ENCODE measurements at regions not wholly inside any gene's neighbourhood (a gene's known extent, or its start where the extent isn't known, plus 50 kb on each side); places are given as distances from the start of the nearest gene placed in this dataset.
"Not testable (repeated sequence)": the region's sequence is repeated elsewhere in the genome, so short reads cannot be mapped to it uniquely, and the experiment has no call there.

- Histone ChIP-seq H3K27me3 (ENCODE audit: control insufficient read depth, insufficient read depth, low read length) (no peaks in the 10 kb centered on the region), H3K9me3 (ENCODE audit: control insufficient read depth, insufficient read depth, low read depth, low read length) (no peaks in the 10 kb centered on the region), H3K4me1 (ENCODE audit: control insufficient read depth, insufficient read depth, low read length) (no peaks in the 10 kb centered on the region), H3K36me3 (ENCODE audit: control insufficient read depth, insufficient read depth, low read length) (no peaks in the 10 kb centered on the region), H3K9ac (ENCODE audit: low read length) (no peak overlapping the region), H3K4me3 (ENCODE audit: low read depth, low read length) (no peak overlapping the region), H3K27ac (ENCODE audit: low read depth, low read length) (no peak overlapping the region)
Observed at GRCh38 chr21:24577301-24577700, 1030.0 kb downstream of the MRPL39 start.

- no peaks in the 10 kb centered on the region for H3K4me1 ChIP-seq (ENCODE audit: control insufficient read depth, insufficient read depth, low read length)
- no peak overlapping the region for H3K27ac ChIP-seq (ENCODE audit: low read depth, low read length)
- no peak overlapping the region for H3K4me3 ChIP-seq (ENCODE audit: low read depth, low read length)
- no peaks in the 10 kb centered on the region; the same call in 1 of the 2 replicates for H3K9me3 ChIP-seq (ENCODE audit: control insufficient read depth, insufficient read depth, low read depth, low read length)
- H3K27me3 ChIP-seq (ENCODE audit: control insufficient read depth, insufficient read depth, low read length), result no peaks in the 10 kb centered on the region
- no peak overlapping the region for H3K9ac ChIP-seq (ENCODE audit: low read length)
- H3K36me3 ChIP-seq (ENCODE audit: control insufficient read depth, insufficient read depth, low read length), result no peaks in the 10 kb centered on the region
Observed at GRCh38 chr21:24561291-24561690, 1046.0 kb downstream of the MRPL39 start.

GRCh38 chr21:24552491-24552890 is 1054.8 kb downstream of the MRPL39 start:
- H3K27me3 ChIP-seq (ENCODE audit: control insufficient read depth, insufficient read depth, low read length), result no peaks in the 10 kb centered on the region
- H3K36me3 ChIP-seq (ENCODE audit: control insufficient read depth, insufficient read depth, low read length), result no peaks in the 10 kb centered on the region
- H3K4me1 ChIP-seq (ENCODE audit: control insufficient read depth, insufficient read depth, low read length), result no peaks in the 10 kb centered on the region
- H3K27ac ChIP-seq (ENCODE audit: low read depth, low read length), result no peak overlapping the region
- peaks cover 6% of the 10 kb centered on the region; the same call in 1 of the 2 replicates for H3K9me3 ChIP-seq (ENCODE audit: control insufficient read depth, insufficient read depth, low read depth, low read length)
- no peak overlapping the region for H3K4me3 ChIP-seq (ENCODE audit: low read depth, low read length)
- no peak overlapping the region for H3K9ac ChIP-seq (ENCODE audit: low read length)

GRCh38 chr21:24545807-24546361 is 1061.4 kb downstream of the MRPL39 start:
- Histone ChIP-seq H3K4me3 (ENCODE audit: low read depth, low read length) (no peak overlapping the region), H3K36me3 (ENCODE audit: control insufficient read depth, insufficient read depth, low read length) (no peaks in the 10 kb centered on the region), H3K4me1 (ENCODE audit: control insufficient read depth, insufficient read depth, low read length) (no peaks in the 10 kb centered on the region), H3K27me3 (ENCODE audit: control insufficient read depth, insufficient read depth, low read length) (no peaks in the 10 kb centered on the region), H3K9me3 (ENCODE audit: control insufficient read depth, insufficient read depth, low read depth, low read length) (no peaks in the 10 kb centered on the region; the same call in 1 of the 2 replicates), H3K9ac (ENCODE audit: low read length) (no peak overlapping the region), H3K27ac (ENCODE audit: low read depth, low read length) (no peak overlapping the region)

GRCh38 chr21:24514081-24514733 is 1093.1 kb downstream of the MRPL39 start:
- H3K9me3 ChIP-seq (ENCODE audit: control insufficient read depth, insufficient read depth, low read depth, low read length), result no peaks in the 10 kb centered on the region
- H3K4me1 ChIP-seq (ENCODE audit: control insufficient read depth, insufficient read depth, low read length), result no peaks in the 10 kb centered on the region
- no peak overlapping the region for H3K4me3 ChIP-seq (ENCODE audit: low read depth, low read length)
- no peak overlapping the region for H3K27ac ChIP-seq (ENCODE audit: low read depth, low read length)
- no peaks in the 10 kb centered on the region for H3K36me3 ChIP-seq (ENCODE audit: control insufficient read depth, insufficient read depth, low read length)
- H3K27me3 ChIP-seq (ENCODE audit: control insufficient read depth, insufficient read depth, low read length), result no peaks in the 10 kb centered on the region
- no peak overlapping the region for H3K9ac ChIP-seq (ENCODE audit: low read length)

GRCh38 chr21:24509131-24509530 is 1098.2 kb downstream of the MRPL39 start:
- no peak overlapping the region for H3K4me3 ChIP-seq (ENCODE audit: low read depth, low read length)
- no peak overlapping the region for H3K9ac ChIP-seq (ENCODE audit: low read length)
- no peaks in the 10 kb centered on the region for H3K9me3 ChIP-seq (ENCODE audit: control insufficient read depth, insufficient read depth, low read depth, low read length)
- H3K4me1 ChIP-seq (ENCODE audit: control insufficient read depth, insufficient read depth, low read length), result no peaks in the 10 kb centered on the region
- no peak overlapping the region for H3K27ac ChIP-seq (ENCODE audit: low read depth, low read length)
- H3K27me3 ChIP-seq (ENCODE audit: control insufficient read depth, insufficient read depth, low read length), result no peaks in the 10 kb centered on the region
- H3K36me3 ChIP-seq (ENCODE audit: control insufficient read depth, insufficient read depth, low read length), result no peaks in the 10 kb centered on the region

GRCh38 chr21:24486973-24487372 is 1120.3 kb downstream of the MRPL39 start:
- no peak overlapping the region for H3K4me3 ChIP-seq (ENCODE audit: low read depth, low read length)
- no peaks in the 10 kb centered on the region for H3K9me3 ChIP-seq (ENCODE audit: control insufficient read depth, insufficient read depth, low read depth, low read length)
- H3K27ac ChIP-seq (ENCODE audit: low read depth, low read length), result no peak overlapping the region
- H3K36me3 ChIP-seq (ENCODE audit: control insufficient read depth, insufficient read depth, low read length), result no peaks in the 10 kb centered on the region
- no peaks in the 10 kb centered on the region for H3K4me1 ChIP-seq (ENCODE audit: control insufficient read depth, insufficient read depth, low read length)
- no peak overlapping the region for H3K9ac ChIP-seq (ENCODE audit: low read length)
- no peaks in the 10 kb centered on the region for H3K27me3 ChIP-seq (ENCODE audit: control insufficient read depth, insufficient read depth, low read length)

GRCh38 chr21:24483361-24483760 is 1123.9 kb downstream of the MRPL39 start:
- not testable (repeated sequence) for H3K36me3 ChIP-seq (ENCODE audit: control insufficient read depth, insufficient read depth, low read length); H3K9ac ChIP-seq (ENCODE audit: low read length); H3K4me1 ChIP-seq (ENCODE audit: control insufficient read depth, insufficient read depth, low read length); H3K27ac ChIP-seq (ENCODE audit: low read depth, low read length); H3K9me3 ChIP-seq (ENCODE audit: control insufficient read depth, insufficient read depth, low read depth, low read length); H3K27me3 ChIP-seq (ENCODE audit: control insufficient read depth, insufficient read depth, low read length); H3K4me3 ChIP-seq (ENCODE audit: low read depth, low read length)

- Histone ChIP-seq H3K27me3 (ENCODE audit: control insufficient read depth, insufficient read depth, low read length) (no peaks in the 10 kb centered on the region), H3K9ac (ENCODE audit: low read length) (no peak overlapping the region), H3K27ac (ENCODE audit: low read depth, low read length) (no peak overlapping the region), H3K4me3 (ENCODE audit: low read depth, low read length) (no peak overlapping the region), H3K36me3 (ENCODE audit: control insufficient read depth, insufficient read depth, low read length) (no peaks in the 10 kb centered on the region), H3K9me3 (ENCODE audit: control insufficient read depth, insufficient read depth, low read depth, low read length) (no peaks in the 10 kb centered on the region), H3K4me1 (ENCODE audit: control insufficient read depth, insufficient read depth, low read length) (no peaks in the 10 kb centered on the region)
Observed at GRCh38 chr21:24470852-24471251, 1136.4 kb downstream of the MRPL39 start.

- no peaks in the 10 kb centered on the region for H3K27me3 ChIP-seq (ENCODE audit: control insufficient read depth, insufficient read depth, low read length)
- no peaks in the 10 kb centered on the region for H3K4me1 ChIP-seq (ENCODE audit: control insufficient read depth, insufficient read depth, low read length)
- H3K36me3 ChIP-seq (ENCODE audit: control insufficient read depth, insufficient read depth, low read length), result no peaks in the 10 kb centered on the region
- no peak overlapping the region for H3K27ac ChIP-seq (ENCODE audit: low read depth, low read length)
- no peak overlapping the region for H3K9ac ChIP-seq (ENCODE audit: low read length)
- H3K9me3 ChIP-seq (ENCODE audit: control insufficient read depth, insufficient read depth, low read depth, low read length), result no peaks in the 10 kb centered on the region; the same call in 1 of the 2 replicates
- H3K4me3 ChIP-seq (ENCODE audit: low read depth, low read length), result no peak overlapping the region
Observed at GRCh38 chr21:24456358-24456757, 1150.9 kb downstream of the MRPL39 start.

GRCh38 chr21:24450119-24450518 is 1157.2 kb downstream of the MRPL39 start:
- Histone ChIP-seq H3K36me3 (ENCODE audit: control insufficient read depth, insufficient read depth, low read length) (no peaks in the 10 kb centered on the region), H3K4me3 (ENCODE audit: low read depth, low read length) (no peak overlapping the region)

More at GRCh38 chr21:24450119-24450518, 1157.2 kb downstream of the MRPL39 start:
- no peak overlapping the region for H3K27ac ChIP-seq (ENCODE audit: low read depth, low read length)
- no peaks in the 10 kb centered on the region for H3K4me1 ChIP-seq (ENCODE audit: control insufficient read depth, insufficient read depth, low read length)
- H3K9me3 ChIP-seq (ENCODE audit: control insufficient read depth, insufficient read depth, low read depth, low read length), result no peaks in the 10 kb centered on the region
- no peak overlapping the region for H3K9ac ChIP-seq (ENCODE audit: low read length)
- no peaks in the 10 kb centered on the region for H3K27me3 ChIP-seq (ENCODE audit: control insufficient read depth, insufficient read depth, low read length)

Measured in HUES6 (cell line).